GF-D8 (cell line): ENCODE measurements at regions not wholly inside any gene's neighbourhood (a gene's known extent, or its start where the extent isn't known, plus 50 kb on each side); places are given as distances from the start of the nearest gene placed in this dataset.

ENCODE experiments used
- DNase-seq: peaks from one replicate; lab custom pipeline; 2025; lab: John Stamatoyannopoulos, UW

DNA sequence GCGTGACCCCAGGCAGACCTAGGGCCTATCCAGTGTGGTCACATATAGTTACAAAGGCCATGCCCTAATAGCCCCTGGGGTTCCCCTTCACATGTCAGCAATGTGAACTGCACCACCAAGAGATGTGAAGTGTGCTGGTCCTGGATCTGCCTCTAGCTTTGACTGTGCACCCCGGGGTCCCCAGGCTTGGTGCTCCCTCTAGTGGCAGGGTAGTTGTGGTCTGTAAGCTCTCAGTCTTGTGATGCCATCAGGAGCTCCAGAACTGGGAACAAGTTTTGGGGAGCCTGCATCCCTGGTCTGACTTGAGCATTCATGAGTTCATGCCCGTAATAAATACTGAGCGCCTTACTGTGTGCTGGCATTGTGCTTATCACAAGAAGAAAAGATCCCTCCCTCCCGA is 143.4 kb downstream of the DHX35 start:
- no peak for DNase-seq

- no peak for DNase-seq
Observed at GRCh38 chr20:39103732-39104131, 141.6 kb downstream of the DHX35 start.

DNA sequence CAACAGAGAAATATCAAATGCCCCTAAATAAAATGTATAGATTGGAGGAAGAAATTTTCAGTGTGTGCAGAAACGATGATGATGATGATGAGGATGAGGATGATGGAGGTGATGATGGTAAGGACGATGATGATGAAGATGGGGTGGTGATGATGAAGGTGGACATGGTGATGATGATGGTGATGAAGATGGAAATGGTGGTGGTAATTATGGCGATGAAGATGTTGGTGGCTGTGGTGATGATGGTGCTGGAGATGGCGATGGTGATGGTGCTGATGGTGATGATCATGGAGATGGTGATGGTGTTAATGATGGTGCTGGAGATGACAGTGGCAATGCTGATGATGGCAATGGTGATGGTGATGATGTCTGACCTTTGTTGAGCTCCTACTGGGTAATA is 141.2 kb downstream of the DHX35 start:
- DNase-seq: no peak

GRCh38 chr20:39101895-39102294 is 139.8 kb downstream of the DHX35 start:
- DNase-seq: no peak

DNA sequence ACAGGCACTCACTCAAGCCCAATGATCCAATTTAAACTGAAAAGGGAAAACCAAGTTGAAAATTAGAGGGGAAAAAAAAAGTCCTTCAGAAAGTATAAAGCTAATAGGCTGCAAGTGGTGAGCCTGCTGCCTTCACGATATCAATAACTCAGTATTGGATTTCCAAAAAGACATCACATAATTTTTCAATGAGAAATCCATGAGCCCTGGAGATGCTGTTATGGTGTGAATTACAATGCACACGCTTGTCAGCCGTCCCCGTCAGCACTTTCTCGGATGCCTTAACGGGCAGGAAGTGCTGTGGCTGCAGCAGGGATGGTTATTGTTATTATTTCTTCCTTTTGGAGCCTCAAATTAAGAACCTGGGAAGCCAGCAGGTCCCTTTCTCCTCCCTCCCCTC is 138.5 kb downstream of the DHX35 start:
- DNase-seq: no peak

DNA sequence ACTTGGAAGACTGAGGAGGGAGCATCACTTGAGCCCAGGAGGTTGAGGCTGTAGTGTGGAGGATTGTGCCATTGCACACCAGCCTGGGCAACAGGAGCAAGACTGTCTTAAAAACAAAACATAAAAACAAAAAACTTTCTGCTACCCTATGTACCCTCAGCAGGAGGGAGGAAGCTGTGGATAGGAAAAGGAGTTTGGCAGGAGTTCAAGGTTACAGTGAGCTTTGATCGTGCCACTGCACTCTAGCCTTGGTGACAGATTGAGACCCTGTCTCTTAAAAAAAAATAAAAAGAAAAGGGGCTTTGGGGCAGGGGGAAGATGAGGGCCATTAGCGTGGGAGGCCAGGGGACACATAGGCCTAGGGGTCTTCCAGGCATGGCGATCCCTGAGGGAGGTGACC is 135.7 kb downstream of the DHX35 start:
- no peak for DNase-seq

GRCh38 chr20:39095870-39096269 is 133.7 kb downstream of the DHX35 start:
- no peak for DNase-seq

DNA sequence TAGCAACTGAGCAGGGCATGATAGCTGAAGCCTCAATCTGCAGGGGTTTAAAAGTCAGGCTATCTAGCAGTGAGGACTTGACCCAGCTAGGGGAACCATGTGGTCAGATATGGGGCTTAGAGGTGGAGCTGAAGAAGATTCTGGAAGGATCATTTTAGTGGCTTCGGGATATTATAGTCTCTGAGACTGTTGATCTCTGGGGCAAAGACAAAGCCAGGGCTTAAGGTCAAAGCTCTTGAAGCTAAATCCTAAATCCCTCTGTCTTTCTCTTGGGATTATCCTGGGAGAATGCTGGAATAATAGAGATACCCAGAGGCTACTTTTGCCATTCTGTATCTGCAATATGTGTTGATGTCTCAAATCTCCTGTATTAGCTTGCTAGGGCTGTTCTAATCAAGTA is 132.2 kb downstream of the DHX35 start:
- DNase-seq: no peak

DNA sequence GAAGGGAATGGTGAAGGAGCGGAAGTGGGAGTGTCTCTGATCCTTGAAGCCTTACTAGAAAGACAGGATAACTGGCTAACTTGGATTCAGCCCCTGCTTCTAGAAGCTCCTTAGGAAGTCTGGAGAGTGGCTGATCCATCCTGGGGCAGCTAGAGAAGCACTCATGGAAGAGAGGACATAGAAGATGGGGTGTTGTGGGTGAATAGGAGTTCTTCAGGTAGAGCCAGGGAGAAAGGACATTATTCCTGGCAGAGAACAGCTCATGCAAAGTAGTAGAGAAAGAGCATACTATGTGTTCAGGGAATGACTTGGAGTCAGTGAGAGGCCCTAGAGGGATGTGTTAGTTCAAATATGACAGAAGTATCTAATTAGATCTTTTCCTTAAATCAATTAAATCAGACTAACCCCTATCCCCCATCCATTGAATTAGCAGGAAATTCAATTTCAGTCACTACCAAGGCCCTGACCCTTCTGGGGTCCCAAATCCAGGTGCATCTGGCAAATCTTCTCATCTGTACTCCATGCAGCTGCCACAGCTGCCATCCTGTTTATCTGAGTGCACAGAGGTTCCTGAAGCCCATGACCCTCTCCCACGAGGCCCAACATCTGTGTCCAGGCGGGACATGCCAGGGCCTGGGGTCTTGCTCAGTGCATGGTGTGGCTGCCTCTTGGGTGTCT is 130.7 kb downstream of the DHX35 start:
- no peak for DNase-seq

DNA sequence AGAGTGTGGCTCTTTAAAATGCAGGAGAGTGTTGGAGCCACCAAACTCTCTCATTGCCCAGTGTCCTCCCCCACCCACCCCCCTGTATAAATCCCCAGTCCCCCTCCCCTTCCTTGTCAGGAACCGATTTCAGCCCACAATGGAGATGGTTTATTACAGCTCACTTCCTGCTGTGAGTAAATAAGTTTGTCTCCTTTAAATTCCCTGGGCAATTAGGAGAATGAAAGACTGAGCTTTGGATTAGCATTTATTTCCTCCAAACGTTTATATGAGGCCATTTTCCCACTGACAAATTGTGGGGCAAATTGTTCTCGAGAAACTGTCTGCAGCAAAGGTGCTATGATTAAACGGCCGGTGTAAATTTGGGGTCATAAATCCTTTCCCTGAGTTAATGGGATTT is 128.8 kb downstream of the DHX35 start:
- DNase-seq: no peak

DNA sequence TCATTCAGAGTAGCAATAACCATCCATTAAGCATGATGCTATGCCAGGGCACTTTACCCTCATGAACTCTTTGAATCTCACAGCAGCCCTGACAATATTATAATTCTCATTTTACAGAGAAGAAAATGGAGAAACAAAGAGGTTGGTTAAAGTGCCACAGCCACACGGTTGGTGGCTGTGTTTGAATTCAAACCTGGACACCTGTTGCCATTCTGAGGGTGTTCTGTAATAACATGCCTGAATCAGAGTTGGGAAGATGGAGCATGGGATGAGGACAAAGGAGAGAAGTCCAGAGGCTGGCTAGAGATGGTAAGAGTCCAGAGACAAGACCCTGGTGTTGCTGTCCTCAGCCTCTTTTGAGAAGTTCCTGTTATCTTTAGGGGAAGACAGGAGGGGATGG is 127.7 kb downstream of the DHX35 start:
- DNase-seq: no peak
